Stimulated activated CD8-positive, alpha-beta memory T cell treated with anti-CD3 and anti-CD28 coated beads, Interleukin-4, amount 100 ng/mL, for 24 hours (primary cell): ENCODE measurements at regions not wholly inside any gene's neighbourhood (a gene's known extent, or its start where the extent isn't known, plus 50 kb on each side); places are given as distances from the start of the nearest gene placed in this dataset.

ENCODE experiments used
- DNase-seq: peaks from one replicate; pipeline ENCODE4 v3.0.0-alpha.2; 2020; ENCODE audit warnings: low read depth

DNA sequence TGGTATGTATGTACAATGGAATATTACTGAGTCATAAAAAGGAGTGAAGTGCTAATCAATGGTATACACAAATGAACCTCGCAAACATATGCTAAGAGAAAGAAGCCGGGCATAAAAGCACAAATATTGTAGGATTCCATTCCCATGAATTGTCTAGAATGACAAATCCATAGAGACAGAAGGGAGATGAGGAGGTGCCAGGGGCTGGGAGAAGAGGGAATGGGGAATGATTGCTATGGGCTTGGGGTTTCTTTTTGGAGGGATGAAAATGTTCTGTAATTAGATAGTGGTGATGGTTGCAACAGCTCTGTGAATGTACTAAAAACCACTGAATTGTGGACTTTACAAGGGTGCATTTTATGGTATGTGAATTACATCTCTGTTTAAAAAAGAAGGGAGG is 73.5 kb downstream of the GLI2 start:
- no peak for DNase-seq

DNA sequence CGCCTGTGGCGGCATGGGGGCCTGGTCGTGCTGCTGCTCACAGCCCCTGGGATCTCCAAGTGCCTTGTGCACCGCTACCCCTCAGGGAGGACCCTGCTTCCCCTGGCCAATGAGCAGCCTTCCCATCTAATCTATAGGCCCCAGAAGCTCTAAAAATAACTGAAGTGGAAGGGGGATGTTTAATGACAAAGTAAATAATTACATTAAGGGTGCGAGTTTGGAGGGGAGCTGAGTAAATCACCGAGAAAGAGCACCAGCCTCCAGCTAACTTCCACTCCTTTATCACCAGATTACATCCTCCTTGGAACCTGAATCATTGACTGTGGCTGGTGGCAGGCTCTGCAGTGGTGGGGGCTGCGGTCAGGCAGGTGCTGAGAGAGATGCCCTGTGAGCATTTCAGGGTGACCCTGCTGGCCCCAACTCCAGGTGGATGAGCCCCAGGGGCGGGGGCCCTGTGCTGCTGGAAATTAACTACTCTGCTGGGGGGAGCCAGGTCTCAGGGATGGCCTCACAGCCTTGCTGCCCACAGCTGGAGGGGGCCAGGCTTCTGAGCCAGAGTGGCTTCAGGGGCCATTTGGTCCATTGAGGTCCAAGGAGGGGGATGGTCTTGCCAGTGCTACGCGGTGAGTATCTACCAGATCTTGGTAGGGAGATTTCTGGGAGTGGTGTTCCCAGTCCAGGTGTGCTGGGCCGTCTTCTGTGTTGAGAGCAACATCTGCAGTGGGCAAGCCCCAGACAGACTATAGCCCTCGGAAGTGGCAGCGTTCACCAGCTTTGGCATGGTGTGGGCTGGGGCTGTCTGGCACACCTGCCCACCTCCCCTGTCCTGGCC is 74.2 kb downstream of the GLI2 start:
- DNase-seq: no peak

DNA sequence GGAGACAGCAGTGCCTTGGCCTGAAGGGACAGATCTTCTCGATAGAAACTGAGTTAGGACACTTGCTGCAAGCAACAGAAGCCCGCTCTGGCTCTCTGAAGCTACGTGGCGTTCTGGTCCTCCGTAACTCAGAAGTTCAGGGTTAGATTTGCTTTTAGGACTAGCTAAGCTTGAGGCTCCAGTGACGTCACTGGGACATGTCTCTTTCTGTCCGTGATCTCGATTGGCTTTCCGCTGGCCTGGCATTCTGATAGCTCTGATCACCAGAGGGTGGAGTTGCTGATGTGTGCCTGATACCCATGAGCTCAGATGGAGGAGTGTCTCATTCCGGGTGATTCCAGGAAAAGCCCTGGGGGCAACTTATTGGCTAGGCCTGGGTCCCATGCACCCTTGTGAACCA is 75.0 kb downstream of the GLI2 start:
- DNase-seq: no peak

DNA sequence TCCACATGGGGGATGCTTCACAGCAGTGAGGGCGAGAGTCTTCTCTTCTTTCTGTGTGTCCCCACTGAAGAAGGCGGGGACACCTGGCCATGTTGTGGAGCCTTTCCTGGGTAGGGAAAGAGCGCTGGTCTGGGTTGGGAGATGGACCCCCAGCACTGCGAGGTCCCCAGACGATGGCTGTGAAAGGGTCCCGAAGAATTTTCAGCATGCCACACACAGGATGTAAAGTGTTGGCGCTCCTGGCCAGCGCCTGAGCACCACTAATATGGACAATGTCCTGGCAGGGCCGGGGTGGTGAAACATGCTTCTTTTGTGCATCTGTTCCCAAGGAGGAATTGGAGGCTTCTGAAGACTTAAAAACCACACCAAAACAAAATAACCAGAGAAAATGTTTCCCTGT is 77.2 kb downstream of the GLI2 start:
- no peak for DNase-seq

DNA sequence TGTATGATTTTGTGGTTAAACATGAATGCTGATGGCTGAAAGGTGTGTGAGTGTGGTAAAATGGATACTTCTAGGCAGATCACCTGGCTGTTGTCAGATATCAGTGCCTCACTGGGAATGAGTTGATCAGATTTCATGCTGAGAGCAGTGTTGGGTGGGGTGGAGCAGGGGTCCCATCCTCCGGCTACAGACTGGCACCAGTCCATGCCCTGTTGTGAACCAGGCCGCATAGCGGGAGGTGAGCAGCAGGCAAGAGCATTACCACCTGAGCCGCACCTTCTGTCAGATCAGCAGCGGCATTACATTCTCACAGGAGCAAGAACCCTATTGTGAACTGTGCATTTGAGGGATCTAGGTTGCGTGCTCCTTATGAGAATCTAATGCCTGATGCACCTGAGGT is 78.7 kb downstream of the GLI2 start:
- no peak for DNase-seq

DNA sequence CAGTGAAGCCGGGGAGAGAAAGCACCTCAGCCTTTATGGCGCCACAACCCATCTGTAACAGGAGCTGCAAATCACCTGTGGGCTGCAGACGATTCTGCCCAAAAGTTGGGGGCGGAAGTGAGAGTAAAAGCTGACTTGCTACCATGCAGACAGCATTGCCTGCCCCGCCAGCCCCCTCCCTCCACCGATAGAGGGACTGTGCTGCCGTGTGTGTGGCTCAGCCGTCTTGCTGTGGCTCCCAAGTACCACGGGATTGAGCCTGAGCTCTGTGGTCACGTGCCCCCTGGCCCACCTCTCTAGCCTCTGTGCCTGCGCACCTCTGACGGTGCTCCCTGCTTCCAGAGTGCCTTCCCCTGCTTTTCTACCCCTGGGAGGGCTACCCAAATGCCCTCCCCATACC is 79.6 kb downstream of the GLI2 start:
- DNase-seq: no peak

DNA sequence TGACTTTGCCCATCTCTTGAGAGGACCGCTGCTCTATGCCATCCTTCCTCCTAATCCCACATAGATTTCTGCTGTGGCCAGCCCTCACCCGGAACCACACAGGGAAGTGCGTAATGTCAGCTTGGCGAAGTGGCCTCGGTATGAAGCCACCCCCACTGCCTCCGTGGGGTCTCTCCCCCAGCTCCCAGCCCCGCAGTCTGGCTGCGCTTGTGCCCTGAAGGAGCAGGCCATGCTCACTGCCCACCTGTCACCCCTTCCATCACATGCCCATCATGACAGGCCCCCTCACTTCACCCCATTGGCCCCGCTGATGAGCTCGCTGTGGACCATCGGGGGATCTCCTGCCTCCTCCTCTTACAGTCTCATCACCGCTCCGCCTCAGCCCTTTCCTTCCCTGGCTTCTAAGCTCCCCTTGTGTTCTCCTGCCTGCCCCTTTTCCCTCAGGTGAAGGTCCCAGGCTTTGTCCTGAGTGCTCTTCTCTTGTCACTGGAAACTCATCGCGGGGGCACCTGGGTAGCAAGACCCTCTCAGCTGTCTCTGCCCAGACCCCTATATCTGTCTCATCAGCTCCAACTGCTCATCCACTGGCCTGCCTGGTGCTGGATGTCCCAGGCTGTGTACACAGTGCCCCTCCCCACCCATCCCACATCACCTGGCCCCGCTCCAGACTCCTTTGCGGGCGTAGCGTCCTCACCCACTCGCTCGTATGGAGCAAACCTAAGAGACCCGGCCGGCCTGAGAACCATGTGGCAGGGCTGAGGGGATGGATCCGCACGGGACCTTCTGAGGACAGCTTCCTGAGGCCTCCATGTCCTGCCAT is 81.7 kb downstream of the GLI2 start:
- DNase-seq: no peak

DNA sequence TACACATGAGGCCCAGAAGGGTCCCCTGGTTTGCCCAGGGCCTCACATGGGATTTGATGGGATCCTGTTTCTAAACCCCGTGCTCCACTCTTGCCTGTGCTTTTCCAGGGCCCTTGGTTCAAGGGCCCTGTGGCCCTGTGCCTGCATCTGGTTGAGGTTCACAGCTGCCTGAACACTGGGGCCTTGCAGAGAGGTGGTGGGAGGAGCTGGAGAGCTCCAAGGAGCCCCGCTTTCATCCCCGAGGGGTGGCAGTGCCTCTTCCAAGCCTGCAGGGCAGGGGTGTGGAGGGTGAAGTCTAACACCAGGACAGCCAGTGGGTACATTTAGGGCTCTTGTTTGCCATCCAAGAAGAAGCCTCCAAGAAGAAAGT is 82.3 kb downstream of the GLI2 start:
- no peak for DNase-seq

DNA sequence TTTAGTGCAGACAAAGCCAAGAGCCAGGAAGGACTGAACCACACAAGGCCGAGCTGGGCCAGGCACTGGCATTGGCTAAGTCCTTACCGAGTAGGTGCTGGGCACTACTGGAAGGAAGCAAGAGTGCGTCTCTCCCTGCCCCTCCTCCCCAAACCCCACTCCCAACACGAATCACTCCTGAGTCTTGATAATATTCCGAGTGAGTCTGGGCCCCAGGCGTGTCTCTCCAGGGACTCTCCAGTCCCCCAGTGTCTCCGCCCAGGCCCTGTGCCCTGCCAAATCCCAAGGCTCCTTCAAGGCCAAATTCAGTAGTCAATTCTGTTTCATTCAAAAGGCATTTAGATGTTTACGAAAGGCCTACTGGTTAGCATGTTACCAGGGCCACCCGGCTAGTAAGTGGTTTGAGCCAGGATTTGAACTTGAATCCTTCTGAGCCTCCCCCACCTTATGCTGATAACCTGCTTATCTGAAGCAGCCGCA is 82.8 kb downstream of the GLI2 start:
- DNase-seq: no peak

DNA sequence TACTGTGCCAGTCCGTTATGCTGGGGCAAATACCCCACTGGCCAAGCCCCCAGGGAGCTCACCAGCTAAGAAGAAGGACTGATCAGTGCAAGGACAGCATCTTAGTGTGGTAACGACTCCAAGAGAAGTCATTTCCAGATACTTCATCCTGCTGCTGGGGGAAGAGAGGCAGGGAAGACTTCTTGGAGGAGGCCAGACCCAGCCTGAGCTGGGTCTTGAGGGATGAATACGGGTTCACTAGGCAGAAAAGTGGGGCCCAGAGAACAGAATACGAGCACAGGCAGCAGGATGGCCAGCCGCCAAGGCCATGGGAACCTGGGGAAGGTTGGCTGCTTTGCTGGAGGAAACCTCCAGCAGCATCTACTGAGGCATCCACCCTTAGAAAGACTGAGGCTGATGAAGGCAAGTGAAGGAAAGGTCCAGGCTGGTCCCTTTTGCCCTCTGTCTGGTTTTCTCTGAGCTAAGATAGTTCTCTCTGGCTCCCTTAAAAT is 84.1 kb downstream of the GLI2 start:
- DNase-seq: no peak

DNA sequence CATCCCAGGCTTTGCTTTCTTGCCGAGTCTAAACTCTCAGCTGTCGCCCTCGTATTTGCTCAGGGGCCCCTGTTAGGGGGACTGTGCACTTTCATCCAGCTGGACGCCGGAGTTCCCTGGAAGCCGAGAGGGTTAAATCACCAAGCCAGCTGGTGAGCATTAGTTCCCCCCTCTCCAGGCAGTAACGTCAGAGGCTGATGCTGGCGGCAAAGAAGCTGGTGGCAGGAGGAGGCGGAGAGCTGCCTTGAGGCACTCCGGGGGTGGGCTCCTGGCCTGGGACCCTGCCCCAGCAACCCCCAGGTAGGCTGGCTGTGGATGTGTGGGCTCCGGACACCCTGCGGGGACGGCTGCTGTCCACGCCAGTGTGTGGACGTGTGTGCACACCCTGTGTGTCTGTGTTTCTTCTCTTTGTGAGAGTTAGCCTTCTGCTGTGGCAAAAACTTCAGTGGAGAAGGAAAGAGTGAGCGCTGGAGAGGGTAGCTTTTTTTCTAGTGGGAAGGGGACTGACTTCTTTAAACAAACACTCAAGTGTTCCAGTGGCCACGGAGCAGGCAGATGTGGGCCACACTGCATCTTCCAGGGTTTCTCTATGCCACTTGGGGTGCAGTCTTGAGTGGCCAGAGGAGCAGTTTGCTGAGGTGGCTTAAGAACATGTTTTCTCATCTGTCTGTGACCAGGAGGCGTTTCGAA is 84.7 kb downstream of the GLI2 start:
- DNase-seq: no peak

DNA sequence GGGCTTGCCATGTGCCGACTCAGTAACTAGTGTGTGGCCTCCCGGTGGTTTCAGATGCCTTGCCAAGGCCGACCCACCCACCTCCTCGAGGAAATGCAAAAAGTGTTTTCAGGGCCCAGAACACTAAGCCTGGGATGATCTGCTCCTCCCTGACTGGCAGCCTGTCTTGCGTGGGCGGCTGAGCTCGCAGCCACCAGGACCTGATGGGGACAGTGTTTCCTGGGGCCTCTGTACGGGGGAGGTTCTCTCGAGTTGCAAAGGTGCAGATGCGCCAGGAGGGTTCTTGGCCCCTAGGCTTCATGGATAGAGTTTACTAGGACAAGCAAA is 85.2 kb downstream of the GLI2 start:
- DNase-seq: no peak

DNA sequence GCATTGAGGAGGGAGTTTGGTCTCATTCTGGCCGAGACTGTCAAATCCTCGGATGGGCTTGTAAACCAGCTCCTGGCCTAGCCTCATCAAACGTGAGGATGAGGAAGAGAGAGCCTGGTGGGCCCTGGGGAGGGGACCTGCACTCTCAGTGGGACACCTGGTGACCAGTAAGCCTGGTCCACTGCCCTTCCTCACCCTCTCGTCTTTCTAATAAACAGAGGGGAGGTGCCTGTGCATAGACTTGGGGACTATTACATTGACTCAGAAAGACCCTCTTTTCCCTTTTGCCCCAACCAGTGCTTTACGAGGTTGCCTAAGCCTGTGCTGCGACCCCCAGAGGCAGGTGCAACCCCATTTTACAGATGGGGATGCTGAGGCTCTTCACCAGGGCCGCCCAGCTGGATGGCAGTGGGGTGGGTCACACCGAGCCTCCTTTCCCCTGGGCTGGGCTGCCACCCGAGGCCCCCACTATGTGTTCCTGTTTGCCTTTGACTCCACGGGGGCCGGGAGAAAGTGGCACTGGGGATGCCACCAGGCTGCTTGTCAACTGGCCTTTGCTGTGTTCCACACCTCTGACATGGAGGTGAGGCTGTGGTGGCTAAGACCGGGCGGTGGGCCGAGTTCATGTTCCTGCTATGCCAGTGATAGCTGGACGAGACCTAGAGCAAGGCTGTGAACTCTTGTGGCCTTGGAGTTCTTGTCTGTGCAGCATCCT is 85.9 kb downstream of the GLI2 start:
- no peak for DNase-seq

DNA sequence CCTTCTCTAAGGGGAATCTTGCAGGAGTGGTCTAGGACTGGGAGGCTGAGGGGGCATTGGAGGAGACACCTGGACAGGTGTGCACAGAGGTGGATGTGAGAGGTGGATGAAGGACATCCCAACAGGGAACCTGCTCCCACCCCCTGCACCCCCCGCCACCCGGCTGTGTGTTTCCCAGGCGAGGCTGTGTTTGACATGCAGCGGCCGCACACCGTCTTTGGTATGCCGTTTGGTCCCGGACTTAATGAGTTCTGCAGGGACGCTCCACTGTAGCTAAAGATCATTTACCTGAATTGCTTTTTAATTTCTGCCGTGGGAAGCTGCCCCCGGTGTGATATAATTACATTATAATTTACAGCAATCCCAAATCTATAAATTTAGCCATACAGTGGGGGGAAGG is 87.3 kb downstream of the GLI2 start:
- DNase-seq: no peak

DNA sequence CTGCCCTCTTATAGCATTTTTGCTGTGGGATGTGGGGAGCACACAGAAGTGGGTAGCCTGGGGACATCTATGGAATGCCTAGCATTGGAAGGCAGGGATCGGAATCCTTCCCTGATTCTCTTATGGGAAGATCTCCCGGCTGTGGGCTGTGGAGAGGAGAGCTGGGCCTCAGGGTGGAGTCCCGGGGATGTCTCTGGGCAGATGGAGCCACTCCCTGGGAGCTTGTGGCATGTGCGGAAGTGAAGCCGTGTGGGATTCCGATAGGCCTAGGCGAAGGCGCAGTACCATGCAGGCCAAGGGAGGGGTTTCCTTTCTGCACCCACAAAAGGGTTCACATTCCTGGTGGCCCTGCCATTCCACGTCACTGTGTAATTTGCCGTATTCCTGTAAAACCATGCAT is 87.9 kb downstream of the GLI2 start:
- DNase-seq: no peak

DNA sequence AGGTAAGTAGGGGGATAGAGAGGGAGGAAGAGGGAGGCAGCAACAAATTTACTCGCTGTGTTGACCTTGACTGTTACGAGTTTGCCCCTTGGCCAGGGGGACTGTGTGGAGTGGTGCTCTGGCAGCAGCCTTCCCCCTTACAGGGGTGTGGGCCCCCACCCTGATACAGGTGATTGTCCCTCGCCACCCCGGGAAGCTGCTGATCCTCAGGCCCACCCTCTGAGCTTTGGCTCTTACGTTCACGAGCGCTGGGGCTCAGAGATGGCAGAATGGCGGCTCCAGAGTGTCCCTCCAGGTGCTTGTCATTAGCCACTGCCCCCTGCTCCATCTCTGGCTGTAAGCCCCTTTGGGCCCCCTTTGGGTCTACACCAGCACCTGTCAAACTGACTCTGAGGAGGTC is 88.6 kb downstream of the GLI2 start:
- DNase-seq: no peak

DNA sequence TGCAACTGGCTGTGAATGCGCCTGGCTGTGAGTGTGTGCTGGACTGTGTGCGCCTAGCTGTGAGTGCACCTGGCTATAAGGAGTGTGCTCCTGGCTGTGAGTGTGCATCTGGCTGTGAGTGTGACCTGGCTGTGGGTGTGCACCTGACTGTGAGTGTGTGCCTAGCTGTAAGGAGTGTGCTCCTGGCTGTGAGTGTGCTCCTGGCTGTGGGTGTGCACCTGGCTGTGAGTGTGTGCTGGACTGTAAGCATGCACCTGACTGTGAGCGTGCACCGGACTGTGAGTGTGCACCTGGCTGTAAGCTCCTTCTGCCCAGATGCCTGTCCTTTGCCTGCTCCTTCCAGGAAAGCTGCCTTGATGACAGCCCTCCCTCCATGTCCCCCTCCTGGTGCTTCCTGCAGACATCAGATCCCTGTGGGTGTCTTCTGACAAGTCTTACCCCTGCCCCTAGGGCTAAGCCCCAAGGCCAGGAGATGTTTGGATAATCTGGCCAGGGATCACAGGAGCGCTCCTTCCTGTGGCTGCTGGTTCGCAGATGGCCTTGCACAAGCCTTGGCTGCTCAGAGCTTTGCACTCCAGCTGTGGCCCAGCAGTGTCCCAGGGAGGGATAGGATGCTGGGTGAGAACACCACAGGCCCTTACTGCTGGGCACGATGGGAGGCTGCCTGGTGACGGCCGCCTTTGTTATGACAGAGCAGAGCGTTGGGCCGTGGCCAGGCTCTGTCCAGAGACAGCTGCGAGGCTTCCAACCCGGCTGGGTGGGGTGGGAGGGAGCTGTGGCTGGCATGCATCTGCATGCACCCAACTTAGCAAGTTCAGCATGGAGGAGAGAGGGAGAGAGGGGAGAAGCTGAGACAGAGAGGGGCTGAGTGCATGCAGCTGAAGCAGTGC is 89.9 kb downstream of the GLI2 start:
- no peak for DNase-seq

DNA sequence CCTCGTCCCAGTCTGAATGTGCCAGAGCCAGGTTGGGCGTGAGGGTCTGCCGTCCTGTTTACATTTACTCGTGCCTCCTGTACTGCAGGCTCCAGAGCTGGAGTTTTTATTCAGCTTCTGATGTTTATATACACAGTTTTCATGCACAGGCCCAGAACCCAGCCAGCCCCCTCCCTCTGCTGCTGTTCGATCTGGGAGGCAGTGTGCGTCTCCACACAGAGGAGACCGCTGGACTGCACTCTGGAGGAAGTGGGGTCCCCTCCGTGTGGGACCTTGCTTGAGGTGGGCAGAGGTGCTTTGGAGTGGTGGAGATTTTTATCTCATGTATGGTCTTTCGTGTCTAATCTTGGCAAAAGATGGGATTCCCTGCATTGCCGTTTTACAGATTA is 90.6 kb downstream of the GLI2 start:
- no peak for DNase-seq

DNA sequence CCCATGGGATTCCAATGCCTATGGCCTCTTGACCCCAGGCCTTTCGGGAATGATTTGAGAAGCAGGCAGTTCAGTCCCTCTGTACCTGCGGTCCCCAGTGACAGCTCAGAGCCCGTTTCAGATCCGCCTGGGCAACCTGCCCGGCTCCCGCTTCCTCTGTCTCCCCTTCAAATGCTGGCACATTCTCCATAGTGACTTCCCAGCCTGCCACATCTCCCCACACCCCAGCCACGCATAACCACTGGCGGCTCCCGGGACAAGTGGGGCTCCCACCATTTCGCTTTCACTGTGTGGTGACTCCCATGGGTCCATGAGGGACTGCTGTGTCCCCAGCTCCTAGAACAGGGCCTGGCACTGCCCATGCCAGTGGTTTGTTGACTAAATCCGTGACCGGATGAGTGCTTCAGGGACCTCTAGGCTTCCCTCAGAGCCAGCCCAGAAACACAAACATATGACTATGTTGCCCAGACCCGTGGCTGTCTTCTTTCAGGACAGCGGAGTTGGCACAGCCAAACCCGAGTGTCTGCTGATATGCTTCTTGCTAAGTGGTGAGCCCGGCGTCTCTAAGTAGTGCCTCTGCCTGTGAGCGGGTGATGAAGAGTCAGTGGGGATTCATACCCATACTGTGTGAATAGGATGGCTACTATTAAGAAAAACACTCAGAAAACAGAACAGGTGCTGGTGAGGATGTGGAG is 91.2 kb downstream of the GLI2 start:
- no peak for DNase-seq

DNA sequence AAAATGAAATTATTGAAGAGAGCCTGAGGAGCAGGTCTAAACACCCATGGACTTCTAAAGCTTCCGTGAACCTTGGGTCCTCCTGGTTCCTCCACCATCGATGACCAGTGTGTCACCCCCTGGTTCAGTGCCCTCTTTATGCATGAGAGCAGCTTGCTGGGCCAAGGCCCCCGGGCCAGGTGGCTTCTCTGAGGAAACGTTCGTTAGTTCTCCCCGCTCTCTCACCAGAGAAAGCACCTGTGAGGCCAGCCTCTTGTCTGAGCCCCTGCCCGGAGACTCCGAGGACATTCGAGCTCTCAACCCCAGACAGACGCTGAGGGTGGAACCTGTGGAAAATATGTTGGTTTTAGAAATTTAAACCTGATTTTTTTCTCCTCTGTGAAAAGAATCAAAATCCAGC is 92.4 kb downstream of the GLI2 start:
- DNase-seq: no peak
